NB4 (cell line): ENCODE measurements at regions not wholly inside any gene's neighbourhood (a gene's known extent, or its start where the extent isn't known, plus 50 kb on each side); places are given as distances from the start of the nearest gene placed in this dataset.

Experiments used
- MAX ChIP-seq: IDR thresholded peaks from 2 replicates; pipeline ENCODE4 v1.6.1; 2011; ENCODE audit warnings: low read depth, low read length
- TF ChIP-seq, protein P1 (sequence below): IDR thresholded peaks from one replicate; pipeline ENCODE4 v1.5.1; 2012; ENCODE audit warnings: low read depth, low read length

DNA sequence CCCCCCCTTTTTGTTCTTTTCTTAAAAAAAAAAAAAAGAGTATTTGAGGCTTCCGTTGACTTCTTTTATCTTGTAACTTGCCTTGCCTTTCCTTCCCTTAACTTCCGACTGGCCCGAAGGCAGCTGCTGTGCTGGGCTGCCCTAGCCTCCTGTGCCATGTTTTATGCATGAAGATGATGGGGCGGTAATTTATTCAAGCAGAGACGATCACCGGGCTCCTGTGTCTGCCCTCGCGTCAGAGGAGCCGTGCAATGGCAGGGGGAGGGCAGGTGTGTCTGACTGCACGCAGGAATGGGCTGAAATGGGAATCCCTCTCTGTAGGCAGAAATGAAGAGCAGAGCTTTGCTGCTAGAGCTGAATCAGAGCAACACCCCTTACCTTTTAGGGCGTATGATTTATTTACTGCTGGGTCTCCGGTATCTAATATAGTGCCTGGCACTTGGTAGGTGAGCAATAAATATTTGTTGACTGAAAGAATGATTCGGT lies 106.3 kb upstream of the RIPOR2 start:
- TF ChIP-seq, protein P1, sequence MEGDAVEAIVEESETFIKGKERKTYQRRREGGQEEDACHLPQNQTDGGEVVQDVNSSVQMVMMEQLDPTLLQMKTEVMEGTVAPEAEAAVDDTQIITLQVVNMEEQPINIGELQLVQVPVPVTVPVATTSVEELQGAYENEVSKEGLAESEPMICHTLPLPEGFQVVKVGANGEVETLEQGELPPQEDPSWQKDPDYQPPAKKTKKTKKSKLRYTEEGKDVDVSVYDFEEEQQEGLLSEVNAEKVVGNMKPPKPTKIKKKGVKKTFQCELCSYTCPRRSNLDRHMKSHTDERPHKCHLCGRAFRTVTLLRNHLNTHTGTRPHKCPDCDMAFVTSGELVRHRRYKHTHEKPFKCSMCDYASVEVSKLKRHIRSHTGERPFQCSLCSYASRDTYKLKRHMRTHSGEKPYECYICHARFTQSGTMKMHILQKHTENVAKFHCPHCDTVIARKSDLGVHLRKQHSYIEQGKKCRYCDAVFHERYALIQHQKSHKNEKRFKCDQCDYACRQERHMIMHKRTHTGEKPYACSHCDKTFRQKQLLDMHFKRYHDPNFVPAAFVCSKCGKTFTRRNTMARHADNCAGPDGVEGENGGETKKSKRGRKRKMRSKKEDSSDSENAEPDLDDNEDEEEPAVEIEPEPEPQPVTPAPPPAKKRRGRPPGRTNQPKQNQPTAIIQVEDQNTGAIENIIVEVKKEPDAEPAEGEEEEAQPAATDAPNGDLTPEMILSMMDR = no peak
- no peak for TF ChIP-seq MAX
